Mesendoderm (in vitro differentiated cells): ENCODE measurements at regions not wholly inside any gene's neighbourhood (a gene's known extent, or its start where the extent isn't known, plus 50 kb on each side); places are given as distances from the start of the nearest gene placed in this dataset.

Source experiments
- DNase-seq: peaks from one replicate; pipeline ENCODE4 v3.0.0; 2013
- H2AK5ac ChIP-seq: 2 replicates; pipeline ENCODE4 v1.6.1; 2013; ENCODE audit warnings: low read length, inconsistent platforms
- H2BK120ac ChIP-seq: 2 replicates; pipeline ENCODE4 v1.6.1; 2013; ENCODE audit warnings: low read depth, mild to moderate bottlenecking, low read length, moderate library complexity, mixed read lengths
- H2BK15ac ChIP-seq: replicated peaks from 2 replicates; pipeline ENCODE4 v1.6.1; 2013; ENCODE audit warnings: low read depth, mild to moderate bottlenecking, moderate library complexity
- H2BK5ac ChIP-seq: 2 replicates; pipeline ENCODE4 v1.6.1; 2013; ENCODE audit warnings: low read length, inconsistent platforms
- H3K18ac ChIP-seq: 2 replicates; pipeline ENCODE4 v1.6.1; 2013; ENCODE audit warnings: mild to moderate bottlenecking, low read length, mixed read lengths
- H3K23ac ChIP-seq: one replicate; pipeline ENCODE4 v1.6.1; 2013; ENCODE audit warnings: low read length
- H3K27ac ChIP-seq: 2 replicates; pipeline ENCODE4 v1.5.1; 2013; ENCODE audit warnings: low read depth, mild to moderate bottlenecking, inconsistent platforms, low read length, moderate library complexity
- H3K27me3 ChIP-seq: 2 replicates; pipeline ENCODE4 v1.6.1; 2013; ENCODE audit warnings: low read length, control low read depth, mild to moderate bottlenecking, inconsistent platforms; ENCODE audit not compliant: insufficient read depth, poor library complexity
- H3K36me3 ChIP-seq: 2 replicates; pipeline ENCODE4 v1.6.1; 2013; ENCODE audit warnings: low read length, inconsistent platforms; ENCODE audit not compliant: control insufficient read depth, insufficient read depth
- H3K4ac ChIP-seq: one replicate; pipeline ENCODE4 v1.6.1; 2013; ENCODE audit warnings: low read depth, mild to moderate bottlenecking, low read length, moderate library complexity
- H3K4me1 ChIP-seq: 2 replicates; pipeline ENCODE4 v1.6.1; 2013; ENCODE audit warnings: low read depth, low read length, inconsistent platforms; ENCODE audit not compliant: control insufficient read depth
- H3K4me2 ChIP-seq: 2 replicates; pipeline ENCODE4 v1.6.1; 2013; ENCODE audit warnings: low read length
- H3K4me3 ChIP-seq: 2 replicates; pipeline ENCODE4 v1.5.1; 2013; ENCODE audit warnings: mild to moderate bottlenecking, low read length
- H3K56ac ChIP-seq: one replicate; pipeline ENCODE4 v1.6.1; 2013; ENCODE audit warnings: low read length
- H3K79me1 ChIP-seq: 2 replicates; pipeline ENCODE4 v1.6.1; 2013; ENCODE audit warnings: low read length, inconsistent platforms
- H3K79me2 ChIP-seq: 2 replicates; pipeline ENCODE4 v1.6.1; 2013; ENCODE audit warnings: mild to moderate bottlenecking, low read length; ENCODE audit not compliant: control insufficient read depth, insufficient read depth
- H3K9ac ChIP-seq: 2 replicates; pipeline ENCODE4 v1.6.1; 2013; ENCODE audit warnings: low read length, inconsistent platforms
- H4K5ac ChIP-seq: one replicate; pipeline ENCODE4 v1.6.1; 2013; ENCODE audit warnings: low read length
- H4K8ac ChIP-seq: one replicate; pipeline ENCODE4 v1.6.1; 2013; ENCODE audit warnings: low read depth, mild to moderate bottlenecking, control low read depth, low read length, moderate library complexity
- WGBS: extraction: QIAGEN DNeasy Blood & Tissue Kit; methylation state at CpG from one replicate; pipeline ENCODE4 v1.1.7; 2013; ENCODE audit warnings: low lambda C conversion rate, missing lambda C conversion rate; ENCODE audit not compliant: insufficient coverage; ENCODE audit errors: extremely low coverage; 5-methylcytosine and 5-hydroxymethylcytosine counted together

DNA sequence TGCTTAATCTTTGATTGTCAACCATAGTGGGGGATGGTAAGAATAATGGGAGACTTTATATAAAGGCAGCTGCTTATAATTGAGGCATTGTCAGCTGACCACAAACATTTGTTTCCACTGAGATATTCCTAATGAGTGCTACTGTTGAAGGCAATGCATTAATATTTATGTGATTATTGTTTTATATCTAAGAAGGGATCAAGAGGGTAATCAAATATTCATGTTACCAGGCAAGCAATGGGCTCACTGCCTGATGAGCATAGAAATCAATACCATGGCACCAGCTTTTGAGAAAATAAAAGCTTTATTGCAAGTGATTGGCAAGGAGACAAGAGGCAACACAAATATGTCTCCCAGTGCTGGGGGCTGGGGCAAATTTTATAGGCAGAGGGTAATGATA, 706.7 kb upstream of the ADAMTS5 start:
- no peak overlapping the region for H3K56ac ChIP-seq
- no peaks in the 10 kb centered on the region for H3K27me3 ChIP-seq

DNA sequence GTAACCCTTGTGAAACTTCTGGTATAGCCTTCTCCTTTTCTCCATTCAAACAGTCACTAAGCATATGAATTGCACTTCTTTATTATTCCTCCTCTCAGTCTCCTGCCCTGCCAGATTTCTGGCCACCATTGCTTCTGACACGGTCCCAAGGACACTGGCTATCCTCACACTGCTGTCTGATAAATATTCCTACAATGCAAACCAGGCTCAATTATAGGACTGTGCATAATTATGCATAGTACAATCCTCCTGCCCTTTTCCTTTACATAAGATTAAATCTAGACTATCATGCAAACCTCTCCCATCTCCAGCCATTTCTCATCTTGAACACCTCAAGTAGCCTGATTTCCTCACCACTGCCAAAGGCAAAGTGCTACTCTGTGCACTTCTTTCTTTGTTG, 704.3 kb upstream of the ADAMTS5 start:
- no peak overlapping the region for H2BK5ac ChIP-seq
- H2AK5ac ChIP-seq = no peak overlapping the region
- H3K79me2 ChIP-seq = no peaks in the 10 kb centered on the region
- no peaks in the 10 kb centered on the region for H3K4me1 ChIP-seq
- no peaks in the 10 kb centered on the region for H3K27me3 ChIP-seq
- H3K4ac ChIP-seq = no peak overlapping the region
- no CpG with 5 or more reads among the region's 1 CpG for whole genome bisulfite sequencing
- H3K4me3 ChIP-seq = no peak overlapping the region
- no peak overlapping the region for H3K27ac ChIP-seq
- H2BK120ac ChIP-seq = no peak overlapping the region
- no peaks in the 10 kb centered on the region for H3K79me1 ChIP-seq
- no peak overlapping the region for H3K56ac ChIP-seq
- no peak for DNase-seq
- H3K18ac ChIP-seq = no peak overlapping the region
- H3K4me2 ChIP-seq = no peak overlapping the region
- no peak overlapping the region for H3K9ac ChIP-seq
- H3K23ac ChIP-seq = no peak overlapping the region
- no peak overlapping the region for H4K5ac ChIP-seq
- H4K8ac ChIP-seq = no peak overlapping the region
- H2BK15ac ChIP-seq = no peak overlapping the region
- H3K36me3 ChIP-seq = no peaks in the 10 kb centered on the region

More for the DNA sequence above, 706.7 kb upstream of the ADAMTS5 start:
- no peak overlapping the region for H4K8ac ChIP-seq
- DNase-seq = no peak
- H2AK5ac ChIP-seq = no peak overlapping the region
- no peaks in the 10 kb centered on the region for H3K79me1 ChIP-seq
- no peak overlapping the region for H3K9ac ChIP-seq
- H2BK5ac ChIP-seq = no peak overlapping the region
- no peaks in the 10 kb centered on the region for H3K79me2 ChIP-seq
- H3K4me1 ChIP-seq = no peaks in the 10 kb centered on the region
- H3K4me3 ChIP-seq = no peak overlapping the region
- H3K4ac ChIP-seq = no peak overlapping the region
- H2BK15ac ChIP-seq = no peak overlapping the region
- H3K27ac ChIP-seq = no peak overlapping the region
- H3K23ac ChIP-seq = no peak overlapping the region
- no peak overlapping the region for H3K4me2 ChIP-seq
- no peaks in the 10 kb centered on the region for H3K36me3 ChIP-seq
- no peak overlapping the region for H2BK120ac ChIP-seq
- no peak overlapping the region for H4K5ac ChIP-seq
- no peak overlapping the region for H3K18ac ChIP-seq

DNA sequence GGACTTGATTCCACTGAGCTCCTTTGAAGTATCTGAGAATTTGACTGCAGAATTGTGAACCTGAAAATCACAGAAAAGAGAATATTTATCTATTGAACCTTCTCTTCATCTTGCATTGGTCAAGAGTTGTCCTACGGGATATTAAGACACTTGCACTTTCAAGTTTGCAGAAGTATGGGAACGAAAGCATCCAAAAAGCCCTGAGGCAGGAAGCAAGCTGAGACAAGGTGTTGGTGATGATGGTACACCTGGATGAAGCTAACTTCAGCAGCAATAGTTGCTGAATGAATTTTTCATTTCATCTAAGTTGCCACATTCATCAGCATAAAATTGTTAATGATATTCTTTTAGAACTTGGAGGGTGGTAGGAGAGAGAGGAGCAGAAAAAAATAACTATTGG, 686.6 kb upstream of the ADAMTS5 start:
- no peak overlapping the region for H2BK120ac ChIP-seq
- no peak overlapping the region for H3K9ac ChIP-seq
- H3K4ac ChIP-seq = no peak overlapping the region
- H3K79me1 ChIP-seq = no peaks in the 10 kb centered on the region
- H3K36me3 ChIP-seq = no peaks in the 10 kb centered on the region
- H3K27me3 ChIP-seq = no peaks in the 10 kb centered on the region
- no peaks in the 10 kb centered on the region for H3K79me2 ChIP-seq
- H2AK5ac ChIP-seq = no peak overlapping the region
- H4K5ac ChIP-seq = no peak overlapping the region
- H4K8ac ChIP-seq = no peak overlapping the region
- no peak overlapping the region for H3K23ac ChIP-seq
- DNase-seq = no peak
- no peak overlapping the region for H3K18ac ChIP-seq
- no peak overlapping the region for H3K27ac ChIP-seq
- no peak overlapping the region for H3K56ac ChIP-seq
- no peak overlapping the region for H3K4me3 ChIP-seq
- no CpG with 5 or more reads among the region's 2 CpGs for WGBS
- H3K4me1 ChIP-seq = no peaks in the 10 kb centered on the region
- no peak overlapping the region for H2BK15ac ChIP-seq
- H3K4me2 ChIP-seq = no peak overlapping the region
- H2BK5ac ChIP-seq = no peak overlapping the region

DNA sequence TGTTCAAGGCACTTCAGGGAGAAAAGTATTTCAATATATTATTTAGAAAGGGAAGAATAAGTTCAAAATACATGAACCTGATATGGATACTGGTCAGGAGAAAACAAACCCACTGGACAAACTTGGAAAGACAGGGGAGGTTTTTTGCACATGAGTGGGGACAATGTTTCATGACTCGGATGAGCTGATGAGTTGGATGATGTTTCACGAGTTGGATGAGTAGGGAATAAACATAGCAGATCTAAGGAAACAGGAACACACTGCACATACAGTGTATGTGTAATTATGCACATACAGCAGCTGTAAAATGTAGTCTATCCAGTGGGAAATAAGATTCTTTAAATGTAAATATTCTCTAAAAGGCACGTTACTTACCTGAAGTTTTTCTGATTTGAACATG, 682.9 kb upstream of the ADAMTS5 start:
- no peaks in the 10 kb centered on the region for H3K79me2 ChIP-seq
- no peak overlapping the region for H2BK5ac ChIP-seq
- no peak overlapping the region for H4K8ac ChIP-seq
- H3K4me1 ChIP-seq = no peaks in the 10 kb centered on the region
- no peaks in the 10 kb centered on the region for H3K79me1 ChIP-seq
- H3K9ac ChIP-seq = no peak overlapping the region
- H3K36me3 ChIP-seq = no peaks in the 10 kb centered on the region
- H3K27me3 ChIP-seq = no peaks in the 10 kb centered on the region
- WGBS = no CpG with 5 or more reads among the region's 3 CpGs
- H2BK15ac ChIP-seq = no peak overlapping the region
- H2BK120ac ChIP-seq = no peak overlapping the region
- H3K4ac ChIP-seq = no peak overlapping the region
- no peak for DNase-seq
- no peak overlapping the region for H3K4me2 ChIP-seq
- H3K4me3 ChIP-seq = no peak overlapping the region
- no peak overlapping the region for H3K56ac ChIP-seq
- H2AK5ac ChIP-seq = no peak overlapping the region
- no peak overlapping the region for H3K18ac ChIP-seq
- no peak overlapping the region for H3K27ac ChIP-seq
- no peak overlapping the region for H4K5ac ChIP-seq
- H3K23ac ChIP-seq = no peak overlapping the region

DNA sequence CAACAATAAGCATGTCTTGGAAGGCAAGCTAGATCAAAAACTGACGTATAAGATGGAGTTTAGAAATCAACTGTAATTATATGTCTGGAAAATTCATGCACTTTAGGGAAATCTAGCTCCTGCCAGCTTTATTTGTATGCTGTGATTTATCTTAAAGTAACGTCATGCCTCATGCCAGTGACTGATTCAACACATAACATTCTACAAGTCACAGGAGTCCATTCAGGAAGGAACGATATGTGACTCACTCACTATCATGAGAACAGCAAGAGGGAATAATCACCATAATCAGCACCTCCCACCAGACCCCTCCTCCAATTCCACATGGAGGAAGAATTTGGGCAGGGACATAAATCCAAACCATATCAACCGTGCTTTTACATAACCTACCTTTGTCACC, 682.4 kb upstream of the ADAMTS5 start:
- Histone ChIP-seq H2BK120ac (no peak overlapping the region), H3K23ac (no peak overlapping the region), H3K79me1 (no peaks in the 10 kb centered on the region), H3K27ac (no peak overlapping the region), H3K18ac (no peak overlapping the region), H3K4me3 (no peak overlapping the region), H3K4me2 (no peak overlapping the region), H3K4me1 (no peaks in the 10 kb centered on the region), H4K5ac (no peak overlapping the region), H2BK5ac (no peak overlapping the region), H3K4ac (no peak overlapping the region), H3K27me3 (no peaks in the 10 kb centered on the region), H3K36me3 (no peaks in the 10 kb centered on the region), H3K79me2 (no peaks in the 10 kb centered on the region), H4K8ac (no peak overlapping the region), H2AK5ac (no peak overlapping the region), H3K9ac (no peak overlapping the region), H3K56ac (no peak overlapping the region), H2BK15ac (no peak overlapping the region)
- DNase-seq = no peak
- no CpG with 5 or more reads among the region's 4 CpGs for WGBS

DNA sequence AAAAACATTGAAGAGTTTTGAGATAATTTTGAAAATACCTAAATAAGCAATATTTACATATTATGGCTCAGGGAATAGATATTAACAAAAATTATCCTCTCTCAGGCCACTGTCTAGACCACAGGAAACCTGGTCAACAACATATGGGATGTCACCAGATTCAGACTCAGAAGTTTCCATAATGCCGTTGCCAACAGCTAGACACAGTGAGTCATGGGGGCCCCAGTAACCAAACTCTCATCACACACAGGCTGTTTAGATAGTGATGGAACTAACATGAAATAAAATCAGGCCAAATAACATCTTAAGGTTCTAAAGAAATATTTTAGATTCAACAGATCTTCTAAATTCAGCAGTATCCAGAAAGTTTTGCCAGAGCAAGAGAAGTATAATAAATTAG, 681.7 kb upstream of the ADAMTS5 start:
- no peaks in the 10 kb centered on the region for H3K4me1 ChIP-seq

More for the DNA sequence above, 681.7 kb upstream of the ADAMTS5 start:
- Histone ChIP-seq H2BK15ac (no peak overlapping the region), H3K56ac (no peak overlapping the region), H3K27ac (no peak overlapping the region), H3K18ac (no peak overlapping the region), H2BK5ac (no peak overlapping the region), H3K9ac (no peak overlapping the region), H3K23ac (no peak overlapping the region), H3K4me2 (no peak overlapping the region), H3K27me3 (no peaks in the 10 kb centered on the region), H2BK120ac (no peak overlapping the region), H3K79me2 (no peaks in the 10 kb centered on the region), H3K4me3 (no peak overlapping the region), H2AK5ac (no peak overlapping the region), H4K5ac (no peak overlapping the region), H3K4ac (no peak overlapping the region), H3K36me3 (no peaks in the 10 kb centered on the region), H4K8ac (no peak overlapping the region), H3K79me1 (no peaks in the 10 kb centered on the region)
- no CpG with 5 or more reads among the region's 1 CpG for WGBS
- no peak for DNase-seq
